Activated CD8-positive, alpha-beta memory T cell treated with anti-CD3 and anti-CD28 coated beads for 36 hours (primary cell): ENCODE measurements at regions not wholly inside any gene's neighbourhood (a gene's known extent, or its start where the extent isn't known, plus 50 kb on each side); places are given as distances from the start of the nearest gene placed in this dataset.

ENCODE experiments used
- CTCF ChIA-PET: fragments of 350-600 bp; sonication (Branson Sonifier 250); formaldehyde crosslinking; loops from one replicate; lab custom pipeline; 2021; ENCODE audit warnings: antibody characterized with exemption; lab: Charles Lee
- POLR2A ChIA-PET: fragments of 350-600 bp; sonication (Branson Sonifier 250); formaldehyde crosslinking; loops from one replicate; lab custom pipeline; 2021; ENCODE audit warnings: antibody characterized with exemption; lab: Charles Lee

DNA sequence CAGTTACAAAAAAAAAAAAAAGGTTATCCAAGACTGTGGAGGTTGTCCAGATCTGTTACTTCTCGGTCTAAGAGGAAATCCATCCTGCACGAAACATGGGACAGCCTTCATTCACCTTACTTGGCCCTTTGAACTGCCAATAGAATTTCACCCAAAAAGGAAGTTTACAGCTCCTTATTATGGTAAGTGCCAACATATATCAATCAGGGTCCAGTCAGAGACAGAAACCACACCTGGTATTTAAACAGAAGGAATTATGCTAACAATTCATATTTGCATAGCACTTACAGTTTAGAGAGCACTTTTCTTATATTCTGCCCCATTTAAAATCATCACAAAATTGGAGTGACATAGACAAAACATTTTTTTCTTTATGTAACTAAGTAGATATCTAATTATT, 93.6 kb upstream of the PTPN3 start:
- CTCF ChIA-PET = no interaction called here
- POLR2A ChIA-PET = no interaction called here

DNA sequence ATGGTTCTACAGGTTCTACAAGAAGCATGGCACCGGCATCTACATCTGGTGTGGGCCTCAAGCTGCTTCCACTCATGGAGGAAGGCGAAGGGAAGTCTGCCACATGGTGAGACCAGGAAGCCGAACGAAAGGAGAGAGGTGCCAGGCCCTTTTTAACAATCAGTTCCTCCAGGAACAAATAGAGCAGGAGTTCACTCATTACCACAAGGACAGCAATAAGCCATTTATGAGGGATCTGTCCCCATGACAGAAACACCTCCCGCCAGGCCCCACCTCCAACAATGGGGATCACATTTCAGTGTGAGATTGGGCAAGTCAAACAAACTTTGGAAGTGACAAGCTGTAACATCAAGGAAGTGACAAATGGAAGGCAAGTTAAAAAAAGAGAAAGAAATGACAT, 95.5 kb upstream of the PTPN3 start:
- POLR2A ChIA-PET = no interaction called here
- CTCF ChIA-PET = no interaction called here

DNA sequence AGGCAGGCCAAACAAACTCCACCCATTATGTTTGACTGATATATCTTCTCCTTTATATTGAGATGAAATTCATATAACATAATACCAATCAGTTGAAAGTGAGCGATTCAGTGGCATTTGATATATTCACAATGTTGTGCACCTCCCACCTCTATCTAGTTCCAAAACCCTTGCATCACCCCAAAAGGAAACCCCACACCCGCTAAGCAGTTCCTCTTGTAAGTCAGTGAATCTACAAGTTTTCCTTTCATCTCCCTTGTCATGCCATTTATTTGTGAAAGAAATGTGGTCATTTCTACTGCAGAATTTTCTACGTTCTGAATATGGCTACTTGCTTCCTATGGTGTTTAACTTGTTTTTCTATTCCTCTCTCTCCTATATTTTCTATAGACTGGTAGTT, 99.4 kb upstream of the PTPN3 start:
- ChIA-PET POLR2A (no interaction called here), CTCF (no interaction called here)

GRCh38 chr9:109599131-109599530, 101.0 kb upstream of the PTPN3 start:
- CTCF ChIA-PET = no interaction called here
- POLR2A ChIA-PET = no interaction called here

GRCh38 chr9:109599711-109600110, 101.6 kb upstream of the PTPN3 start:
- ChIA-PET POLR2A (no interaction called here), CTCF (no interaction called here)

DNA sequence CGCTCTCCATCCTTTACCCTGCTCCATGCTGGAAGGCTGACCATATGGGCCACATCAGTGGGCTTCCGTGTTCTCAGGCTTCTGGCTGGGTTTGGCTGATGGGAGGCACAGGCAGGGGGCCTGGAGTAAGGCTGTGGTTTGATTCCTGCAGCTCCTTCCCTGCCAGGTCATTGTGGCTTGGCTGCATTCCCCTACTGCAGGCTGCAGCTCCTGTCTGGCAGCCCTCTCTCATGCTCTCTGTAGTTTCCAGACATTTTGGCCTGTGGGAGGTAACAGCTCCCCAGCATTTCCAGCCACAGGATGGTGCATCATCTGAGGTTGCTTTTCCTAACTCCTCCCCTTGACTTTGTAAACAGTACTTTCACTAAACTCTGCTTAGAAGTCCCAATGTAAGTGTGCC, 102.0 kb upstream of the PTPN3 start:
- ChIA-PET POLR2A (no interaction called here), CTCF (no interaction called here)

- CTCF ChIA-PET = no interaction called here
- POLR2A ChIA-PET = no interaction called here
These were observed 103.1 kb upstream of the PTPN3 start for GRCh38 chr9:109601181-109601580.

DNA sequence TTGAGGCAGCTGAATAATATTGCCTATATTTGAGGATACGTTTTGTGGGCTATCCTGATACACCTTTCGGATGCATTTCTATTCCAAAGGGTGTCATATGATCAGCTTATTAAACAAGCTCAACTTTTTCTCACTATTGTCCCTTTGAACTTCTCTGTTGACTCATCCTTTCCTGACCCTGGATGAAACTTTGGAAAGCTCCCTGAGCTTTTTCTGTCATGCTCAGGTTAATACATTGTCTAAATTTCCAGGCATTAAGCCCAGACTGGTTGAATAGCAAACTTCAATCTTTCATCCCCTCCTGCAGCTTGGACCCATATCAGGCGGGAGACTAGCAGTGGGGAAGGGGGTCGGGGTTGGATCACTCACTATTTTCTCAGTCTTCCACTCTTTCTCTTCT, 104.9 kb upstream of the PTPN3 start:
- ChIA-PET POLR2A (no interaction called here), CTCF (no interaction called here)

- ChIA-PET CTCF (interaction anchor here (0.6 kb wide), 1 partner anchor 13 kb away, joined by 3 read pairs; no protein-coding TSS in a partner anchor), POLR2A (no interaction called here)
These were observed 106.0 kb upstream of the PTPN3 start for GRCh38 chr9:109604131-109604530.

- ChIA-PET CTCF (no interaction called here), POLR2A (no interaction called here)
These were observed 106.7 kb upstream of the PTPN3 start for GRCh38 chr9:109604781-109605180.

DNA sequence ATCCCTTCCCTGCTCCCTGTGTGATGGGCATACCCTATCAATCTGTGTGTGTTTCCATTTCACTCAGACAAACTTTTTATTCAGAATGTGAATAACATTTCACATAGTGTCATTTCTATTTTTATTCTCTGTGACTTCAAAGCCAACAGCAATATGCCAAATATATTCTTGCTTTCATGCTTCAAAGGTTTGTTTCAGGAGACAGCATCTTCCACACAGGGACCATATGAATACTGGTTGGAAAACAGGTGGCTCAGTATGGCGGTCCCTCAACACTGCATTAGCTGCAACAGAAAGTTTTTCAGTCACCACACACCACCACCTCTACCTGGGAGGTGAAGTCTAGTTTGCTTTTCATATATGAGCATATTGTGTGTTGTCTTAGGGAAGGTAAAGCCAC, 111.0 kb upstream of the PTPN3 start:
- ChIA-PET POLR2A (no interaction called here), CTCF (no interaction called here)

DNA sequence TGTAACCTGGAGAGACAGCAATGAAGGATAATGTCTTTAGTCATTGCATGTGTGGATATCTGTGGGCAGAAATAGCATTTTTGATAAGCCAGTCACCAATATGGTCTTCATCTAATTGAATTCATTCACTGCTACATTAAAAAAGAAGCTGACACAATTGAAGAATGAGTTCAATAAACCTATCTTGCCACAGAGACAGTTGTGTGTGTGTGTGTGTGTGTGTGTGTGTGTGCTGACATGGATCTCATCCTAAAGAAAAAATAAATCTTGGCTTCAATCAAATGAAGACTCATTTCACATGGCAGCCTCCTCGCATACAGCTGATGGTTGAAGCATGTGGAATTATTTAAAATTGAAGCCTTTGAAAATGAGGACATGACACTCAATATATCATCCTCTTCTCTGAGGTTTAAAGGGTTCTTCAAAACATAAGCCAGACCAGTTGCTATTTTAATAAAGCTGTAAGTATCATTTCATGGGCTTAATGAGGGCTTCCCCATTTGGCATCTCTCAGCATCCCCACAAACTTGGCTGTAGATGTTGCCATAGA, 118.5 kb upstream of the PTPN3 start:
- ChIA-PET POLR2A (no interaction called here), CTCF (interaction anchor here (0.6 kb wide), 1 partner anchor 13 kb away, joined by 3 read pairs; no protein-coding TSS in a partner anchor)

DNA sequence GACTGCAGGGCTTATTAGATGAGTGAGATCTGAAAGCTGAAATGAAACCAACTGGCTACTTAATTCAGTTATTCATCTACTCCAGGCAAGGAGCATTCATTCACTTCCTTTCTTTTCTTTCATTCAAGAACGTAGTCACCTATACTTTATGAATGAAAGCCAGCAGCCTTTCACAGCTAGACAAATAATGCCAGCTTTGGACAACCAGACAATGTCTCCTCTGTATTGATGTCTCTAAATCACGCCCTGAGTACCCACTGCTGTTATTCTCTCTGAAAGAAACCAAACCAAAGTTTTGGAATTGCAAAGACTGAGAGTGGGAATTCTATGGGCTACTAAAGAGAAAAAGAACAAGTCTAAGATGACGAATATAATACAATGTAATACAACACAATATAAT, 121.2 kb upstream of the PTPN3 start:
- CTCF ChIA-PET = no interaction called here
- POLR2A ChIA-PET = no interaction called here

DNA sequence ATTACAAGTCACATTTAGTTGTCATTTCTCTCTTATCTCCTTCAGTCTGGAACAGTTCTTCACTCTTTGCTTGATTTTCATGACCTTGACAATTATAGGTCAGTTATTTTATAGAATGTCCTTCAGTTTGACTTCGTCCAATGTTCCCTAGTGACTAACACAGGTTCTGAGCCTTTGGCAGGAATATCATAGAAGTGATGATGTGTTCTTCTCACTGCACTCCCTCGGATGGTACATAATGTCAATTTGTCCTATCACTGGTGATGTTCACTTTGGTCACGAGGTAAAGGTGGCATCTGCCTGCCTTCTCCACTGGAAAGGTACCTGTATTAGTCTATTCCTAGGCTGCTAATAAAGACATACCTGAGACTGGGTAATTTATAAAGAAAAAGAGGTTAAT, 126.0 kb upstream of the PTPN3 start:
- ChIA-PET CTCF (no interaction called here), POLR2A (no interaction called here)

GRCh38 chr9:109624896-109625295, 126.8 kb upstream of the PTPN3 start:
- ChIA-PET CTCF (no interaction called here), POLR2A (no interaction called here)

- ChIA-PET POLR2A (no interaction called here), CTCF (no interaction called here)
These were observed 128.9 kb upstream of the PTPN3 start for GRCh38 chr9:109627042-109627441.

DNA sequence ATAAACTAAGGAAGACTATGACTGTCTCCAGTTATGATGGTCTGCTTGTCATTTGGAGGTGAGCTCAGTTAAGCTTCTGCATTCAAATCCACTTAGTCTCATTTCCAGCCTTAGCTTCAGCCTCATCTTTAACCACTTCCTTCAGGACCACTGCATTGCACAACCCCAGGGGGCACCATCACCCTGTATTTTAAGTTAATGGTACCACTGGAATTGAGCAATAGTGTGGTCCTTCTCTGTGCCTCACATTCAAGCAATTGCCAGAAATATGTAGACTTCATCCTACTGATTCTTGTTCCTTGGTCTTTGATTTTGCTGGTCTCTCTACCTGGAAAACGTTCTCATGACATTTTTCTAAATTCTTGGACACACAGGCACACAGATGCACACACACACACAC, 131.5 kb upstream of the PTPN3 start:
- CTCF ChIA-PET = no interaction called here
- POLR2A ChIA-PET = no interaction called here

GRCh38 chr9:109632817-109633216, 134.7 kb upstream of the PTPN3 start:
- POLR2A ChIA-PET = no interaction called here
- CTCF ChIA-PET = no interaction called here

DNA sequence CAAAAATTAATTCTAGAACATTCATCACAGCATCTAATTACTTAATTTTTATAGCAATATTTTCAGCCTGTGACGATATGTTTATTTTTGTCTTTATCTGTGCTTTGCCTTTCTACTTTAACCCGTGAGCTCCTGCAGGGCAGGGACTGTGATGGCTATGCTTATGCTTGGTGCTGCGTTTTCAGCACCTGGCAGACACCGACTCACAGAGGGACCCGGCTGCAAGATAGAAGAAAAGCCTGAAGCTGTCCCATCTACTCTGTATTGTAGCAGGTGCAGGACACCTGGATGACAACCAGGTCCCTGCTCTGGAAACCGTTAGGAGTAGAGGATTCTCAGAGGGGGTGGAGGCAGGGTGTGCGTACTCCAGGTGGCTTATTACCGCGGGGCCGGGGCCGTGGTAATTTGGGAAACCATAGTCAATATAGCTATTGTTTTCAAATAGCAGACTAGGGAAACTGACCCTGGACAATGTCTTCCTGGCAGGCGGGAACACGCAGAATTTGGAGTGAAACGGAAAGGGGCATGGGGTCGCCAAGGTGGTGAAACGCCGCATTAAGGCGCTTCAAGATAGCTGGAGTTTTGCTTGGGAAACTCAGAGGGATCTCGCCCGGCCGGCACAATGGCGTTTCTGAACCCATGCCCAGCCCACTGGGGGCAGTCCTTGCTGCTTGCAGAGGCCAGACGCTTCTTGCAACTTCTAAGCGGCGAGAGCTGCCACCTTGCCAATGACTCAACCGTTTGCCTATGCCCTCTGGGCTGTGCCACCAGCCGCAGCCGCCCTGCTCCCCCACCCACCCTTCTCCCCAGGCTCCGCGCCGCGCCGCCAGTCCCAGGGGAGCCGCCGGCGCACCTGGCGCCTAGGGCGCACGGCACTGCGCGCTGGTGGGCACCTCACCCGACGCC, 140.1 kb upstream of the PALM2AKAP2 start:
- ChIA-PET POLR2A (no interaction called here), CTCF (no interaction called here)

DNA sequence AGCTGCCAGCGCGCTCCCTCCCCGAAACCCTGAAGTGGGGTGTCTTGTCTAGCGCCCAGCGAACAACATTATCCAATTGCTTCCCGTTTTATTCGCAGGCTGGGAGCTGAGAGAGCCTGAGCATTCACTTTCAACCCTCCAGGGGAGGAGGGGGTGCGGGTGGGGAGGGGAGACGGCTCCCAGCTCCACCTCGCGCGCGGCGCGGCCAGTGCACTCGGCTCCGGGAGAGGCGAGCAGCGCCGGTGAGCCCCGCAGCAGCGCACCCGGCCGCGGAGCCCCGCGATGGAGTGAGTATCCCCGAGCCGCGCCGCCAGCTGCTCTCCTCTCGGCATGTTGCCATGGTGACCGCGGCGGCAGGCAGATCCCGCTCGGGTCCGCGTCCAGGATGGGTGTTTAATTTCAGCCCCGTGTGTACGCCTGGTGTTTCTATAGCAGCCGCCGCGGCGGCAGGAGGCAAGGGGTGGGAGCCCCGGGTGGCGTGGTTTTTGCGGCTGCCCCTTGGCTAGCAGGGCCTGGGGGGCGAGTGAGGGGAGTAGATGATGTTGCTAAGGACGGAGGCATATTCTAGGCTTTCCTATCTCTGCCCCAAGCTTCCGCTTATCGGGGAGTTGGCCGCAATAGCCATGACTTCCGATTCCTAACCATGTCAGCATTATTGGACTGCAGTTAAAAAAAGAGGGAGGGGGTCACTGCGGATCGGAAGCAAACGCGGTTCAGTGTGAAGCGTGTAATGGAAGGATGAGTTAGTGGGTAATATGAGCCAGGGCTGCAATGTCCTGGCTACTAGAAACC, 139.2 kb upstream of the PALM2AKAP2 start:
- POLR2A ChIA-PET = no interaction called here
- CTCF ChIA-PET = no interaction called here

DNA sequence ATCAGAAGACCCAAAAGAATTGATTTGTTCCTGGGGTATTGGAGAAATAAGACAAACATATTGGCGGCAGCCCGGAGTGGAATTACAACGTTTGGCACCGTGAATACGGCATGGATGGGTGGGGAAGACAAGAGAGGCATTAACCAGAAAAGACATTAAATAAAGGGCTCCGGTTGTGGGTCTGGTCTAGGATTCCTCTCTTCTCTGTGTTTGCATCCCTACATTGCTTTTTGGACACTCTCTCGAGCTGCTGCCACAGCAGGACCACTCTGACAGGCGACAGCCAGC, 138.7 kb upstream of the PALM2AKAP2 start:
- CTCF ChIA-PET = no interaction called here
- POLR2A ChIA-PET = no interaction called here
